Epidermal melanocyte (primary cell): ENCODE measurements at regions not wholly inside any gene's neighbourhood (a gene's known extent, or its start where the extent isn't known, plus 50 kb on each side); places are given as distances from the start of the nearest gene placed in this dataset.
A peak's percentile ranks its signal among the peaks of the same experiment; 100 is the strongest.
"Not testable (repeated sequence)": the region's sequence is repeated elsewhere in the genome, so short reads cannot be mapped to it uniquely, and the experiment has no call there.

Experiments used
- DNase-seq: peaks from one replicate; pipeline ENCODE4 v3.0.0; 2011; ENCODE audit warnings: low spot score; ENCODE audit not compliant: insufficient read length

GRCh38 chr4:115664285-115664684 lies 550.9 kb upstream of the NDST4 start:
- no peak for DNase-seq

GRCh38 chr4:115660465-115660864 lies 547.0 kb upstream of the NDST4 start:
- no peak for DNase-seq

- no peak for DNase-seq
Measured at GRCh38 chr4:115657991-115658650, 544.7 kb upstream of the NDST4 start.

- DNase-seq, result no peak
Measured at GRCh38 chr4:115655626-115656025, 542.2 kb upstream of the NDST4 start.

- DNase-seq, result no peak
Measured at GRCh38 chr4:115648786-115649185, 535.4 kb upstream of the NDST4 start.

- no peak for DNase-seq
Measured at GRCh38 chr4:115629270-115629669, 515.9 kb upstream of the NDST4 start.

GRCh38 chr4:115609631-115610030 lies 496.2 kb upstream of the NDST4 start:
- DNase-seq, result no peak

GRCh38 chr4:115607311-115607710 lies 493.9 kb upstream of the NDST4 start:
- DNase-seq, result no peak

- no peak for DNase-seq
Measured at GRCh38 chr4:115596265-115597001, 483.0 kb upstream of the NDST4 start.

GRCh38 chr4:115580901-115581300 lies 467.5 kb upstream of the NDST4 start:
- no peak for DNase-seq

GRCh38 chr4:115575851-115576250 lies 462.4 kb upstream of the NDST4 start:
- DNase-seq, result peak; percentile 19

GRCh38 chr4:115562506-115562905 lies 449.1 kb upstream of the NDST4 start:
- no peak for DNase-seq

- DNase-seq, result no peak
Measured at GRCh38 chr4:115548123-115548522, 434.7 kb upstream of the NDST4 start.

- no peak for DNase-seq
Measured at GRCh38 chr4:115537387-115537786, 424.0 kb upstream of the NDST4 start.

- DNase-seq, result peak; percentile 14
Measured at GRCh38 chr4:115529126-115529525, 415.7 kb upstream of the NDST4 start.

- not testable (repeated sequence) for DNase-seq
Measured at GRCh38 chr4:115519476-115519875, 406.1 kb upstream of the NDST4 start.

GRCh38 chr4:115515772-115516171 lies 402.4 kb upstream of the NDST4 start:
- no peak for DNase-seq

GRCh38 chr4:115515366-115515765 lies 401.9 kb upstream of the NDST4 start:
- no peak for DNase-seq

- no peak for DNase-seq
Measured at GRCh38 chr4:115514675-115515074, 401.3 kb upstream of the NDST4 start.

- no peak for DNase-seq
Measured at GRCh38 chr4:115505326-115505725, 391.9 kb upstream of the NDST4 start.

- no peak for DNase-seq
Measured at GRCh38 chr4:115501656-115502055, 388.2 kb upstream of the NDST4 start.

GRCh38 chr4:115493770-115494169 lies 380.4 kb upstream of the NDST4 start:
- DNase-seq, result not testable (repeated sequence)

- DNase-seq, result no peak
Measured at GRCh38 chr4:115491686-115492085, 378.3 kb upstream of the NDST4 start.
